ENCODE measurements at regions not wholly inside any gene's neighbourhood (a gene's known extent, or its start where the extent isn't known, plus 50 kb on each side); places are given as distances from the start of the nearest gene placed in this dataset.

- no peak for DNase-seq
Measured at GRCh38 chr2:573805-574392, 103.3 kb downstream of the TMEM18 start.

- DNase-seq = no peak
Measured at GRCh38 chr2:573025-573424, 104.2 kb downstream of the TMEM18 start.

- DNase-seq = no peak
Measured at GRCh38 chr2:569681-570080, 107.5 kb downstream of the TMEM18 start.

- DNase-seq = no peak
Measured at GRCh38 chr2:568639-569235, 108.5 kb downstream of the TMEM18 start.

GRCh38 chr2:567865-568638 lies 109.2 kb downstream of the TMEM18 start:
- peak; percentile 84 for DNase-seq

GRCh38 chr2:567496-567864 lies 109.7 kb downstream of the TMEM18 start:
- no peak for DNase-seq

GRCh38 chr2:566379-567313 lies 110.6 kb downstream of the TMEM18 start:
- no peak for DNase-seq

- DNase-seq = no peak
Measured at GRCh38 chr2:564471-565181, 112.6 kb downstream of the TMEM18 start.

- DNase-seq = no peak
Measured at GRCh38 chr2:563512-563911, 113.7 kb downstream of the TMEM18 start.

GRCh38 chr2:562391-563364 lies 114.5 kb downstream of the TMEM18 start:
- DNase-seq = no peak

GRCh38 chr2:558879-559278 lies 118.3 kb downstream of the TMEM18 start:
- no peak for DNase-seq

- no peak for DNase-seq
Measured at GRCh38 chr2:558302-558642, 118.9 kb downstream of the TMEM18 start.

GRCh38 chr2:557635-558301 lies 119.4 kb downstream of the TMEM18 start:
- DNase-seq = no peak

- DNase-seq = no peak
Measured at GRCh38 chr2:556485-556884, 120.7 kb downstream of the TMEM18 start.

GRCh38 chr2:555164-555922 lies 121.9 kb downstream of the TMEM18 start:
- no peak for DNase-seq

- no peak for DNase-seq
Measured at GRCh38 chr2:554444-554843, 122.8 kb downstream of the TMEM18 start.

GRCh38 chr2:552906-553305 lies 124.3 kb downstream of the TMEM18 start:
- DNase-seq = no peak

GRCh38 chr2:551621-552020 lies 125.6 kb downstream of the TMEM18 start:
- no peak for DNase-seq

GRCh38 chr2:550860-551567 lies 126.2 kb downstream of the TMEM18 start:
- DNase-seq = no peak
